Ureter (tissue), 1 donor: ENCODE measurements at regions not wholly inside any gene's neighbourhood (a gene's known extent, or its start where the extent isn't known, plus 50 kb on each side); places are given as distances from the start of the nearest gene placed in this dataset.

Source experiments
- DNase-seq: peaks from one replicate; pipeline ENCODE4 v3.0.0-alpha.2; 2020; ENCODE audit warnings: low spot score
- donor health status: DM: yes; HTN: yes; CAD: no.

DNA sequence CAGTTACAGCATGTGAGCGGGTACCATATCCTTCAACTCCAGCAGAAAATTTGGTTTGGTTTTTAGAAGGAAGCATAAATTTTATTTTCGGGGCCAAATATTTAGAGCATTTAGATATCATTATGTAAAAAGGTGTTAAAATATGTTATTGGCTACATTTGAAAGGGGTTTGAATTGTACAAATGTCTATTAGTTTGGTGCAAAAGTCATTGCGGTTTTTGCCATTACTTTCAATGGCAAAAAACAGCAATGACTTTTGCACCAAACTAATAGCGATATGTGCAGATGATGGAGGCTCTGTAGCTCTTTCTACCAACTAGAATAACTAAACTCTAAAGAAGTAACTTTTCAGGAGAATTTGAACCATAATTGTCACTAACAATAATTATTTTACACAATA, 1666.2 kb upstream of the SLC39A10 start:
- no peak for DNase-seq

DNA sequence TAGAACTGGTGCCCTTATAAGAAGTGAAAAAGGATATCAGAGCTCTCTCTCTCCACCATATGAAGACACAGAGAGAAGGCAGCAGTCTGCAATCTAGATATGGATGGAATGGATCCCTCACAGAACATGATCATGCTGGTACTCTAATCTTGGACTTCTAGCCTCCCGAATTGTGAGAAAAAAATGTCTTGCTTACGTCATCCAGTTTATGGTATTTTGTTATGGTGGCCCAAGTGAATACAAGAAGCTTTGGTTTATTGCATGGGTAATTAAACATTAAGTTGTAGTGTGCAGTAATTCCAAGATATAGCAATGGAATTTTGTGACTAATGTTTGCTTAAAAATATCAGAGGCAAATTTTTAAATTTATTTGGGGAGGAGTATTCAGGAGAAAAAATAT, 1667.4 kb upstream of the SLC39A10 start:
- DNase-seq: no peak

DNA sequence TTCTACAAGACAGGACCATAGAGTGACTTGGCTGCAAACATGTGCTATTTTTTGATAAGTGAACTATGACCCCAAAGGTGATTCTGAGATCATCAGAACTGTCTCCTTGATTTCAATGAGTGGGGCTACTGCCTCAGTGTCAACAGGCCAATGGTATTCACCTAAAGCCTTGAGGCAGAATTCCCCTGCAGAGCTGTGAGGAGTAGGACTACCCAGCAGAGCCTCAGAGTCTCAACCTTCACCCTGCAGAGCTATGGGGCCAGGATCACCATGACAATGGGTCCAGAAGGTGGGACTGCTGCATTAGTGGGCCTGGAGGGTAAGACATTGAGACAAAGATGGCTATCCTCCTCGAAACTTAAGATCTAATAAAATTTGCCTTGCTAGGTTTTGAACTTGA, 1668.2 kb upstream of the SLC39A10 start:
- no peak for DNase-seq

DNA sequence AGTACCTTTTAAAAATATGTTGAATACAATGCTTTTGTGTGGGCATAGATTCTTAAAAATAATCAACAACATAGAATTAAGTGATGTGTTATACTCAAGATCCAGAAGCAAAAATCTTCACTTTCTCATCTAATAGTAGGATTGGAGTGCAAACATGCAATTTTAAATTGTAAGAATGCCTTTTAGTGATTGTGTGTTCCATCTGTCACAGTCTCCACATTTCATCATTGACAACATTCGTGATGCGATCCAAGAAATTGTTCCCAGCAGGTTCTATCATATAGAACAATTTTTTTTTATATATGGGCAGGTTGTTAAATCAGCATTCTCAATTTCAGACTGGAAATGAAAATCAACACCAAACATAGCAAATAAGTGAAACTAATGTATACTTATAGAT, 1671.8 kb upstream of the SLC39A10 start:
- no peak for DNase-seq

DNA sequence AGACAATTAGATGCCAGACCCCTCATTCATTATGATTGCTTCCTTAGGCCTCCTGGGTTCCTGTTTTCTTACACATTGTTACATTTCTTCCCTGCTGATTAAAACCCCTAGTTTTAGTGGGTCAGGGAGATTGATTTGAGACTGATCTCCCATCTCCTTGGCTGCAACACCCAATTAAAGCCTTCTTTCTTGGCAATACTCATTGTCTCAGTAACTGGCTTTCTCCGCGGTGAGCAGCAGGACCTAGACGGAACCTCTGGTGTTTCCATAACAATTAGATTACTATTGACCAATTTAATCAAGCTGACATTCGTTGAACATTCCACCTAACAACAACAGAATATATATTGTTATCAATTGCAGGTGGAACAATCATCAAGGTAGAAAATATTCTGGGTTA, 1676.4 kb upstream of the SLC39A10 start:
- DNase-seq: no peak

DNA sequence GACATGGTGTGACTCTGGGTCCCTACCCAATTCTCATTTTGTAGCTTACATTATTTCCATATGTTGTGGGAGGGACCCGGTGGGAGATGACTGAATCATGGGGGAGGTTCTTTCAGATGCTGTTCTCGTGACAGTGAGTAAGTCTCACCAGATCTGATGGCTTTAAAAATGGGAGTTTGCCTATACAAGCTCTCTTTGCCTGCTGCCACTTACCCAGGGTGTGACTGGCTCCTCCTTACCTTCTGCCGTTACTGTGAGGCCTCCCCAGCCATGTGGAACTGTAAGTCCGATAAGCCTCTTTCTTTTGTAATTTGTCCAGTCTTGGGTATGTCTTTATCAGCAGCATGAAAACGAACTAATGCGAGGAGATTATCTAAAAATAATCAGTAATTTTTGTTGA, 1683.2 kb upstream of the SLC39A10 start:
- DNase-seq: no peak

DNA sequence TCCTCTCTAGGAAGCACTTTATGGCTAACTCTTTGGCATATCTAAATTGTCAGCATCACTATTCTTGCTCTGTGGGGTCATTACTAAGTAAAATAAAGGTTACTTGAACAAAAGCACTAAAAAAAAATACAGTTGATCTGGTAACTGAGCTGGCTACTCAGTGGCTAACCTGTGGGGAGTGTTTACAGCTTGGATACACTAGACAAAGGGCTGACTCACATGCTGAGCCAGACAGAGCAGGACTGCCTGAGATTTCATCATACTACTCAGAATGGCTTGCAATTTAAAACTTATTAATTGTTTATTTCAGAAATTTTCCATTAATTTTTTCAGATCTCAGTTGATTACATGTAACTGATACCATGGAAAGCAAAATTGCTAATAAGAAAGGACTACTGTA, 1690.4 kb upstream of the SLC39A10 start:
- DNase-seq: no peak

DNA sequence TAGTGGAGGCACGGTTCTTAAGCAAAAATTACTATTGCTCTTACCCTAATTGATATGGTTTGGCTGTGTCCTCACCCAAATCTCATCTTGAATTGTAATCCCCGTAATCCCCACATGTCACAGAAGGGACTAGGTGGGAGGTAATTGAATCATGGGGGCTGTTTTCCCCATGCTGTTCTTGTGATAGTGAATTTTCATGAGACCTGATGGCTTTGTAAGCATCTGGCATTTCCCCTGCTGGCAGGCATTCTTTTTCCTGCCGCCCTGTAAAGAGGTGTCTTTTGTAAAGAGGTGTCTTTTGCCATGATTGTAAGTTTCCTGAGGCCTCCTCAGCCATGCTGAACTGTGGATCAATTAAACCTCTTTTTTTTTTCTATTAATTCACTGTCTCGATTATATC, 1691.8 kb upstream of the SLC39A10 start:
- DNase-seq: no peak

DNA sequence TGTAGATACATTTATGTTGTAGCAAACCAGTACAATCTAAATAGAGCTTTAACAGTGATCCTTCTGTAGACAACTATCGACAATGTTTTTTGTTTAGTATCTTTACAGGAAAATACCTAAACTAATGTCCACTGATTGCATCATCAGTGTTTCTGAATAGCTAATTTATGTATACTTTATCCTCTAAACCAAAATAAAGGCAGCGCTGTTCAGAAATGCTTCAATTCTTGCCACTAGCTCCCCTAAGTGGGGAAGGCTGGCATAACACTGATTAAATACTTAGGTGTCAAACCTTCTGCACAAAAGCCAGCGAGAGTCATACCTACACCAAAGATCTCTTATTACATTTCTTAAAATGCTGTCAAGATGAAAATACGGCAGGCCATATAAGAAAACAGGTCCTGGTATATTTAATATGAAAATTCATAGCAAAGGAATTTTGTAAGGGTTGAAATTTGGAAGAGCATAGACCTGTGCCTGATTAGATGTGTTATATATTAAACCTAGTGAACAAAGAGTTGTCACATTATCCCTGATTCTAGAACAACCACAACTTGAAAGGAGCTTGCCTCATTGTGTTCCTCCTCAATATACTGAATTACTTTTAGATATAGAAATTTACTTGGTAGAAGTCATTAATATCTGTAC, 1693.4 kb upstream of the SLC39A10 start:
- no peak for DNase-seq

DNA sequence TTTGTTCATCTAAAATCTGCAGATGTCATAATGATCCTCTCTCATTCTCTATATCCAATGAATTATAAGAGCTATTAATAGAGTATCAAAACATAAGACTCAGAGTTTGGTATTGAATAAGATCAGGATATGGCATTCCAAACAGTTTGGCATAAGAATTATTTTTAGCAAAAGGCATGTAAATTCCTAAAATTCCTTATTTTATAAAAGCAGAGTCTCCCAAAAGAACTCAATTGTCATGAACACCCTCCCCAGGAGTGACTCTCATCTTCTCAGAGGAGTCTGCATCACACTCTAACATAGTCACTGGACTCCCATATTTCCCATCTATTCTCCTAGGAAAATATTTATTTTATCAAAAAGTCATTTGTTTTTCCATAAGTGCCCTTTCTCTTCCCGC, 1710.2 kb upstream of the SLC39A10 start:
- no peak for DNase-seq

DNA sequence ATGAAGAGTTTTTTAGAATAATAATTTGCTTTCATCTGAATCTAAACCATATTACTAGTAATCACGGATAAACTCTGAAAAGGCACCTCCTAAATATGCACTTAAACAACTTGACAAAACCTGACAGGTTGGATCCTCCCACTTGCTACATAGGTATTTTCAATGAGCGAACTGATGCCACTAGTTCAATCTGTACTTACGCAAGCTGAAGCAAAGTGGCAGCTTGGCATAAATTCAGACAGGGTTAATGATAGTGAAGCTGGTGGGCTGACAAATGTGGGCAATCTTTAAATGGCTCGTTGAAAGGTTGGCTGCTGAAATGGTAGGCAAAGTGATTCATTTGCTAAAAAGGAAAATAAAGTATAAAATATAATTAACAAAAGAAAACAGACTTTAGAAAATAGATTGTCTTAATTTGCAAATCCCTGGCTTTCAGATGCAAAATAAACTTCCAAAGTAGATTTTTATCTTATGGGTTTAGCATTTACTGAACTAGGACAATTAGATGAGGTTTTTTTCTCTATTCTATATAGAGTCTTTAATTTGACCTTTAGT, 1713.5 kb upstream of the SLC39A10 start:
- no peak for DNase-seq

DNA sequence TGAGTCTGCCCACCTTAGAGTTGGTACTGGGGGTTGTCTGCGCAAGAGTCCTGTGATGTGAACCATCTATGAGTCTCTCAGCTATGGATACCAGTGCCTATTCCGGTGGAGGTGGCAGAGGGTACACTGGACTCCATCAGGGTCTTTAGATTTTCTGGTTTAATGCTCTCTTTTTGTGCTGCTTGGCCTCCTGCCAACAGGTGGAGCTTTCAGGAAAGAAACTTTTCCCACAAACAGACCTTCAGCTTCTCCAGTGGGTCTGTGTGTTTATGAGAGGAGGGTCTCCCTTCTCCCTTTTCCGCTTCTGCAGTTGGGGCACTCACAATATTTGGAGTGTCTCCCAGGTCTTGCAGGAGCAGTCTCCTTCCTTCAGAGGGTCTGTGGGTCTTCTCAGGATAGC, 1721.9 kb upstream of the SLC39A10 start:
- DNase-seq: no peak

DNA sequence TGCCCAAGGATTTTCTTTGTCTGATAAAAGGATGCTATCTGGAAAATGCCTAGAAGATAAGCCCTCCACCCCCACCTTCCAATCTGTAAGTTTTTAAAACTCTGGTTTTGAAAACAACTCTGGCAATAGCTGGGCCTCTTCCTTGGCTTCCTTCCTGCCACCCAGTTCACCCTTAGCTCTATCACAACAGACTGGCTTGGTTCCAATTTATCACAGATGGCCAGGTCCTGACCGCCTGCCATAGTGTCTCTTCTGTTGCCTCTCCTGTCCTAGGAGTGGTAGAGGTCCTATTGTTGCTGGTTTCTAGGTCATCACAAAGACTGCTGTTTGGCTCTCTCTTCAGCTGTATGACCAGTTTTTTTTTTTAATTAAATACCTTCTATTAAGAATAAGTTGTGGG, 1727.9 kb upstream of the SLC39A10 start:
- DNase-seq: no peak

DNA sequence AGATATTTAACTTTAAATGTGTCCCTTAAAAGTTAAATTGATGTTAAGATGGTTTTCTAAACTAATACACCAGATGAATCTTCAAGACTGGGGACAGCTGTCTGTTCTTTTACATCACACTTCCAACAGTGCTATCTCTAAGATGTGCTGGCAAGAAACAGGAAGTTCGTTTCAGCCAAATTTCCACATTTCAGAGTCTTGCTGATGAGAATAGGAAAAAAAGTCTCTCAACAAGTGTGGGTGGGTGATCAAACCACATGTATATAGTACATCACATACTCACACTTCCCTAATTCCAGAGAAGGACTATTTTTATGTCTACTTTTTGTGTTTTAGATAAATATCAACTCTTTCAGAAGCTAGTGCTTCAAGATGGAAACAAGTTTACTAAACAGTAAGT, 1712.8 kb upstream of the TMEFF2 start:
- DNase-seq: no peak

DNA sequence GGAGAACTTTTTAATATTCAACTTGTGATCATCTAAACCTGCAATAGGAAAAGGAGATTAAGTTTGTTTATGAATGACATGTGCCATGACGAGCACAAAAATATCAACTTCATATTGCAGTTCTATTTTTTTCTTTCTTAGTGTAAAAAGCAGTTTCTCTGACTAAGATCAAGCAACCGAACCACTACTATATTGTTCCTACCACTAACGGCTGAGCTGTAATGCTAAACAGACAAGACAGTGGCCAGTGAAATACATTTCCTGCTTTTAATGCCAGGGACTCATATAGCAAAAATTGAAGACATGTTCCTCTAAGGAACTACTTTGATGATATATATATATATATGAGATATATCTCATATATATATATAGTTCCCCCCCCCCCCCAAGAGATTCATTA, 1705.6 kb upstream of the TMEFF2 start:
- DNase-seq: no peak

DNA sequence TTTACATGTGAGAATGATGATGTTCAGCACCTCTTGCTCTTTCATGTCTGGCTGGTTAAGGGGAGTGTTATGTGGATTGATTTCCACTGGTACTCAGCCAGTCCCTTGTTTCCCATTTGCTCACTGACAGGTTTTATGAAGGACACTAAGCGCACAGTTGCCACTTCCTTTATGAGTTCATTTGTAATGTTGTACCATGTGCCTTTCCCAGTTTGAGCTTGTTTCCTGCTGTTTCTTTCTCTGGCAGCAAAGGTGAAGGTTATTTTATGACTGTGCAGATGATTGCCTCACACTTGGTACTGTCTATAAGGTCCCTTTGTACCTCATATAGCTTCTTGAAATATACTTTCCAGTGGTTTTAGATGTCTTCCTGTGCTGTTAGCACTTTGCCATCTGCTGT, 1700.5 kb upstream of the TMEFF2 start:
- DNase-seq: no peak

DNA sequence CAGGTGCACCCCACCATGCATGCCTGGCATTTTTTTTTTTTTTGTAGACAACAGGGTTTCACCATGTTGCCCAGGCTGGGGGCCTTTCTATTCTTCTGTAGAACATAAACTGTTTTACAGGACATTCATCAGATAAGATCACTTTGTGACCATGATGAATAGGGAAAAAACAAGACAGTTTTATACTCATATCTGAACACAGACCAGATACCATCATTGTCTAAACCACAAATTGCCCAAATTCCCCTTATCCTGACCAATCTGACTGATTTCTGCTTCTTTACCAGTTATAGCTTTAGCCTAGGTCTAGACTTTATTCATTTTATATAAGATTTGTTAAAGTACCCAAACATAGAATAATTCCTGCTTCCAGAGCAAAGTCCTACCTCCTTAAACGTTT, 1699.3 kb upstream of the TMEFF2 start:
- no peak for DNase-seq

DNA sequence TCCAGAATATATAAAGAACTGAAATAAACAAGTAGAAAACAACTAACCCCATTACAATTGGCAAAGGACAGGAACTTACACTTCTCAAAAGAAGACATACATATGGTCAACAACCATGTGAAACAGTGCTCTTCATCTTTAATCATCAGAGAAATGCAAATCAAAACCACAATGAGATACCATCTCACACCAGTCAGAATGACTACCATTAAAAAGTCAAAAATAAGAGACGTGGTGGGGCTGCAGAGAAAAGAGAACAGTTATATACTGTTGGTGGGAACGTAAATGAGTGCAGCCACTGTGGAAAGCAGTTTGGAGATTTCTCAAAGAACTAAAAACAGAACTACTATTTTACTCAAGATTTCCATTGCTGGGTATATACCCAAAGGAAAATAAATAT, 1696.3 kb upstream of the TMEFF2 start:
- DNase-seq: no peak

DNA sequence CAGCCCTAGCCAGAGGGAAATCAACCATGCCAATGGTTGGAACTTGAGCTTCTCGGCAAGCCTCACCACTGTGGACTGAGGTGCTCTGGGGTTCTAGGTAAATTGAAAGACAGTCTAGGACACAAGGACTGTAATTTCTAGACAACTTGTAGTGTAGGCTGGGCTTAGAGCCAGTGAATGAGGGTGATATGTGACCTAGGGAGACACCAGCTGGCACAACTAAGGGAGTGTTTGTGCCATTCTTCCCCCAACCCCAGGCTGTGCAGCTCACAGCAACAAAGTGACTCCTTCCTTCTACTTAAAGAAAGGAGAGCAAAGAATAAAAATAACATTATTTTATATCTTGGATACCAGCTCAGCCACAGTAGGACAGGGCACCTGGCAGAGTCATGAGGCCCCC, 1690.7 kb upstream of the TMEFF2 start:
- DNase-seq: no peak

DNA sequence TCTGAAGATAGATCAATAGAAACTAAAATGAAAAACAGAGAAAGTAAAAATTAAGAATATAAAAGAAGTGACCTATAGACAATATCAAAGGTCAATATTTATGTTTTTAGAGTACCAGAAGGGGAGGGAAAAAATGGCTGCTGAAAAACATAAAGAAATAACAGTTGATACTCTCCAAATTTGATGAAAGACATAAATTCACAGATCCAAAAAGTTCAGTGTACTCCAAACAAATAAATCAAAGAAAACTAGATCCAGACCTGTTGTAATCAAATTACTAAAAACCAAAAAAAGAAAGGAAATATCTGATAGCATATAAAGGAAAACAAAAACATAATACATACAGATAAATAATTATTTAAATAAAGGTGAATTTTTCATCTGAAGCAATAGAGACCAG, 1689.1 kb upstream of the TMEFF2 start:
- no peak for DNase-seq

DNA sequence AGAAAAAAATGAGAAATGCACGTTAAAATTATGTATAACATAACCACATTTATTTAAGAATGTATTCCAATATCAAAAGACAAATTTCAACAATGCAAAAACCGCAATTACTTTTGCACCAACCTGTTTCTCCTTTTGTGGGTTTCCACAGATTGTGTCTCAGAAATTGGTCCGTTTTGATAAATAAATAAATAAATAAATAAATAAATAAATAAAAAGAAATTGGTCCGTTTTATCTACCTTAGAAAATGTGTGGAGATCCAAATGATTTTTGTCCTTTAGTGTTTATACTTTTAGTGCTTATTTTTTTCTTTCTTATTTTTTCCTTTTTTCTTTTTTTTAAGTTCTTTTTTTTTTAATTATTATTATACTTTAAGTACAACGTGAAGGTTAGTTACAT, 1682.2 kb upstream of the TMEFF2 start:
- DNase-seq: no peak

DNA sequence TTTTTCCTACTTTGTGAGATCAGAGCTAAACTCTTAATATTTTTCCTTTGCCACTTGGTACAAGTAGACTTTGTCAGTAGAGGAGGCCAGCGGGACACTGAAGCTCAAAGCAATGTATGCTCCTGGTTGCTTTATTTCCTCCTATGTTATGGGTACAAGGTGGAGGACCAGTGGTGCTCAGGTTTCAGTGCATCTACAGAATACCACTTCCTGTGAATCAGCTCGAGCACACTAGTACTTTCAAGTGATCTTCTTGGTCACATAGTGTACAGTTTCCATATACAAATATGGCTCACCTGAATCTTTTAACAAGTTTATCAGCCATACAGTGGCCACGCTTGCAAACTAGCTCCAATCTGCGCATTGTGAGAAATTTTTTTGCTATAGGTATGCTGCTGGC, 1674.8 kb upstream of the TMEFF2 start:
- DNase-seq: no peak

DNA sequence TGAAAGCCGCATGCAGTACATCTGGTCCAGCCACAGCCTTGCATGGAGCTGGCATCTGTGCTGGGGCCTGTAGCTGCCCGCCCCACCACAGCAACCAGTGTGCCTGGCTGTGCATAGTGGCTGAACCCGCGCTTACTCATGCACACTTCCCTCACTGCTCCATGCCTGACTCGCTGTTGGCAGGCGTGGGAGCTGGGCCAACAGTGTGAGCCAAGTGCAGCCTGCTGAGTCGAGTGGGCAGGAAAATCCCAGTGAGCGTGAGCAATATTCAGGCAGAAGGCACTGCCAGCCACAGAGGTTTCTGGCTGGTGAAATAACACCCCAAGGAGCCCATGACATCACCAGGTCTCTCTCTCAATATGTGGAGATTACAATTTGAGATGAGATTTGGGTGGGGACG, 1674.1 kb upstream of the TMEFF2 start:
- DNase-seq: no peak

DNA sequence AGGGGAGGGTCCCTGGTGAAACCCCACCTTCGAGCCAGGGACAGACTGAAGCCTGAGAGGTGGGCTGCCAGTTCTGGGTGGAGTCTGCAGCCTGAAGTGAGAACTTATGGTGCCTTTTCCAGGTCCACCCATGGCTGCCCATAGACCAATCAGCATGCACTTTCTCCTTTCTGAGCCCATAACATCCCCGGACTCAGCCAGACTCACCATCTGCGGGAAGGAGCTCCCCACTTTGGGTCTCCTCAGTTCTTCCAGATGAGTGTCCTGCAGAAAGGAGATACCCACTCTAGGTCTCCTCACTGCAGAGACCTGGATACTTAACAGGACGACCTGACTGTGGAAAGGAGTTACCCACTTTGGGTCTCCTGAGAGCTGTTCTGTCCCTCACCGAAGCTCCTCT, 1673.4 kb upstream of the TMEFF2 start:
- DNase-seq: no peak
